H1 (cell line): ENCODE measurements at regions not wholly inside any gene's neighbourhood (a gene's known extent, or its start where the extent isn't known, plus 50 kb on each side); places are given as distances from the start of the nearest gene placed in this dataset.

Experiments used
- CTBP2 ChIP-seq: IDR thresholded peaks from 2 replicates; pipeline ENCODE4 v1.7.0; 2011; ENCODE audit warnings: borderline replicate concordance, mild to moderate bottlenecking, moderate library complexity, mixed read lengths, low read length; ENCODE audit not compliant: insufficient read depth, insufficient read length
- JUN ChIP-seq: IDR thresholded peaks from 2 replicates; pipeline ENCODE4 v1.6.1; 2011; ENCODE audit warnings: low read depth, mild to moderate bottlenecking, improper control_type of control experiment, low read length
- JUND ChIP-seq: IDR thresholded peaks from 2 replicates; pipeline ENCODE4 v1.6.1; 2011; ENCODE audit warnings: mild to moderate bottlenecking, improper control_type of control experiment, low read length
- MAFK ChIP-seq: IDR thresholded peaks from 2 replicates; pipeline ENCODE4 v1.6.1; 2012; ENCODE audit warnings: low read depth, mild to moderate bottlenecking, improper control_type of control experiment, low read length
- NRF1 ChIP-seq: IDR thresholded peaks from 2 replicates; pipeline ENCODE4 v1.6.1; 2011; ENCODE audit warnings: mild to moderate bottlenecking, low read depth, low read length, improper control_type of control experiment
- PHF8 ChIP-seq: fragments of 200-600 bp; sonication (generic); conservative IDR thresholded peaks from 2 replicates; pipeline ENCODE4 v1.7.1; 2012; ENCODE audit warnings: low read depth, mild to moderate bottlenecking, inconsistent platforms, low read length, moderate library complexity
- SP4 ChIP-seq: IDR thresholded peaks from 2 replicates; pipeline ENCODE4 v1.6.1; 2012; ENCODE audit warnings: low read length, inconsistent platforms
- TAF7 ChIP-seq: optimal IDR thresholded peaks from 2 replicates; pipeline ENCODE3; 2011; ENCODE audit warnings: low read depth, mild to moderate bottlenecking, inconsistent platforms, low read length, moderate library complexity, borderline replicate concordance
- TF ChIP-seq, protein P1 (sequence below): fragments of 300-600 bp; sonication (generic); IDR thresholded peaks from 2 replicates; pipeline ENCODE4 v1.7.1; 2012; ENCODE audit warnings: low read length, moderate library complexity, mild to moderate bottlenecking, inconsistent platforms; ENCODE audit not compliant: insufficient replicate concordance

DNA sequence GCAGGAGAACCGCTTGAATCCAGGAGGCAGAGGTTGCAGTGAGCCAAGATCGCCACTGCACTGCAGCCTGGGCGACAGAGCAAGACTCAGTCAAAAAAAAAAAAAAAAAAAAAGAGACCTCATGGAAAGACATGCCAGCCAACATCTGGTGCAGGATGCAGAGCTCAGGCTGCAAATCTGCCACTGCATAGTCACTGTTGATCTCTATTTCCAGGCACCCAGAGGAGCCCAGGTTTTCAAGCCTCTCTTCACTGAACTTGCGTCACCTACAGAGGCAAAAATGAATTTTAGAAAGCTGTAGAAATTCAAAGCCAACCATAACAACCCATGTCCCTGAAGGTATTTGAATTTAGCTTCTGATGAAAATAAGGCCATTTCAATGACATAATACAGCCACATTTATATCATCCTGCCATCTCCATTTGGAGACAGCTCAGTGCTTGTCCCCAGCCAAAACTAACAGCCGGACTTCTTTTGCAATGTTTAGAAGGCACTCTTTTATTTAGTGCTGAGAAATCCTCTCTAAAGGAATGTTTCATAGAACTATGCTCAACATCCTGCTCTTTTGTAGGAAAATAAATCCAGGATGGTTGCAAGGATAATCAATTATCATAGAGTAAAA, 113.3 kb downstream of the SNX18 start (continued):
- TF ChIP-seq, protein P1, sequence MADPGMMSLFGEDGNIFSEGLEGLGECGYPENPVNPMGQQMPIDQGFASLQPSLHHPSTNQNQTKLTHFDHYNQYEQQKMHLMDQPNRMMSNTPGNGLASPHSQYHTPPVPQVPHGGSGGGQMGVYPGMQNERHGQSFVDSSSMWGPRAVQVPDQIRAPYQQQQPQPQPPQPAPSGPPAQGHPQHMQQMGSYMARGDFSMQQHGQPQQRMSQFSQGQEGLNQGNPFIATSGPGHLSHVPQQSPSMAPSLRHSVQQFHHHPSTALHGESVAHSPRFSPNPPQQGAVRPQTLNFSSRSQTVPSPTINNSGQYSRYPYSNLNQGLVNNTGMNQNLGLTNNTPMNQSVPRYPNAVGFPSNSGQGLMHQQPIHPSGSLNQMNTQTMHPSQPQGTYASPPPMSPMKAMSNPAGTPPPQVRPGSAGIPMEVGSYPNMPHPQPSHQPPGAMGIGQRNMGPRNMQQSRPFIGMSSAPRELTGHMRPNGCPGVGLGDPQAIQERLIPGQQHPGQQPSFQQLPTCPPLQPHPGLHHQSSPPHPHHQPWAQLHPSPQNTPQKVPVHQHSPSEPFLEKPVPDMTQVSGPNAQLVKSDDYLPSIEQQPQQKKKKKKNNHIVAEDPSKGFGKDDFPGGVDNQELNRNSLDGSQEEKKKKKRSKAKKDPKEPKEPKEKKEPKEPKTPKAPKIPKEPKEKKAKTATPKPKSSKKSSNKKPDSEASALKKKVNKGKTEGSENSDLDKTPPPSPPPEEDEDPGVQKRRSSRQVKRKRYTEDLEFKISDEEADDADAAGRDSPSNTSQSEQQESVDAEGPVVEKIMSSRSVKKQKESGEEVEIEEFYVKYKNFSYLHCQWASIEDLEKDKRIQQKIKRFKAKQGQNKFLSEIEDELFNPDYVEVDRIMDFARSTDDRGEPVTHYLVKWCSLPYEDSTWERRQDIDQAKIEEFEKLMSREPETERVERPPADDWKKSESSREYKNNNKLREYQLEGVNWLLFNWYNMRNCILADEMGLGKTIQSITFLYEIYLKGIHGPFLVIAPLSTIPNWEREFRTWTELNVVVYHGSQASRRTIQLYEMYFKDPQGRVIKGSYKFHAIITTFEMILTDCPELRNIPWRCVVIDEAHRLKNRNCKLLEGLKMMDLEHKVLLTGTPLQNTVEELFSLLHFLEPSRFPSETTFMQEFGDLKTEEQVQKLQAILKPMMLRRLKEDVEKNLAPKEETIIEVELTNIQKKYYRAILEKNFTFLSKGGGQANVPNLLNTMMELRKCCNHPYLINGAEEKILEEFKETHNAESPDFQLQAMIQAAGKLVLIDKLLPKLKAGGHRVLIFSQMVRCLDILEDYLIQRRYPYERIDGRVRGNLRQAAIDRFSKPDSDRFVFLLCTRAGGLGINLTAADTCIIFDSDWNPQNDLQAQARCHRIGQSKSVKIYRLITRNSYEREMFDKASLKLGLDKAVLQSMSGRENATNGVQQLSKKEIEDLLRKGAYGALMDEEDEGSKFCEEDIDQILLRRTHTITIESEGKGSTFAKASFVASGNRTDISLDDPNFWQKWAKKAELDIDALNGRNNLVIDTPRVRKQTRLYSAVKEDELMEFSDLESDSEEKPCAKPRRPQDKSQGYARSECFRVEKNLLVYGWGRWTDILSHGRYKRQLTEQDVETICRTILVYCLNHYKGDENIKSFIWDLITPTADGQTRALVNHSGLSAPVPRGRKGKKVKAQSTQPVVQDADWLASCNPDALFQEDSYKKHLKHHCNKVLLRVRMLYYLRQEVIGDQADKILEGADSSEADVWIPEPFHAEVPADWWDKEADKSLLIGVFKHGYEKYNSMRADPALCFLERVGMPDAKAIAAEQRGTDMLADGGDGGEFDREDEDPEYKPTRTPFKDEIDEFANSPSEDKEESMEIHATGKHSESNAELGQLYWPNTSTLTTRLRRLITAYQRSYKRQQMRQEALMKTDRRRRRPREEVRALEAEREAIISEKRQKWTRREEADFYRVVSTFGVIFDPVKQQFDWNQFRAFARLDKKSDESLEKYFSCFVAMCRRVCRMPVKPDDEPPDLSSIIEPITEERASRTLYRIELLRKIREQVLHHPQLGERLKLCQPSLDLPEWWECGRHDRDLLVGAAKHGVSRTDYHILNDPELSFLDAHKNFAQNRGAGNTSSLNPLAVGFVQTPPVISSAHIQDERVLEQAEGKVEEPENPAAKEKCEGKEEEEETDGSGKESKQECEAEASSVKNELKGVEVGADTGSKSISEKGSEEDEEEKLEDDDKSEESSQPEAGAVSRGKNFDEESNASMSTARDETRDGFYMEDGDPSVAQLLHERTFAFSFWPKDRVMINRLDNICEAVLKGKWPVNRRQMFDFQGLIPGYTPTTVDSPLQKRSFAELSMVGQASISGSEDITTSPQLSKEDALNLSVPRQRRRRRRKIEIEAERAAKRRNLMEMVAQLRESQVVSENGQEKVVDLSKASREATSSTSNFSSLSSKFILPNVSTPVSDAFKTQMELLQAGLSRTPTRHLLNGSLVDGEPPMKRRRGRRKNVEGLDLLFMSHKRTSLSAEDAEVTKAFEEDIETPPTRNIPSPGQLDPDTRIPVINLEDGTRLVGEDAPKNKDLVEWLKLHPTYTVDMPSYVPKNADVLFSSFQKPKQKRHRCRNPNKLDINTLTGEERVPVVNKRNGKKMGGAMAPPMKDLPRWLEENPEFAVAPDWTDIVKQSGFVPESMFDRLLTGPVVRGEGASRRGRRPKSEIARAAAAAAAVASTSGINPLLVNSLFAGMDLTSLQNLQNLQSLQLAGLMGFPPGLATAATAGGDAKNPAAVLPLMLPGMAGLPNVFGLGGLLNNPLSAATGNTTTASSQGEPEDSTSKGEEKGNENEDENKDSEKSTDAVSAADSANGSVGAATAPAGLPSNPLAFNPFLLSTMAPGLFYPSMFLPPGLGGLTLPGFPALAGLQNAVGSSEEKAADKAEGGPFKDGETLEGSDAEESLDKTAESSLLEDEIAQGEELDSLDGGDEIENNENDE: no peak
- TF ChIP-seq MAFK (no peak), PHF8 (no peak), CTBP2 (no peak), SP4 (no peak), NRF1 (no peak), TAF7 (no peak), JUND (no peak), JUN (no peak)
